OCI-LY1 (cell line): ENCODE measurements at regions not wholly inside any gene's neighbourhood (a gene's known extent, or its start where the extent isn't known, plus 50 kb on each side); places are given as distances from the start of the nearest gene placed in this dataset.

ENCODE experiments used
- CTCF ChIP-seq: fragments of 200-600 bp; sonication (generic), shearing (Covaris generic); IDR thresholded peaks from 2 replicates; pipeline ENCODE4 v1.5.1; 2017; ENCODE audit warnings: mild to moderate bottlenecking, antibody characterized with exemption, low read length, moderate library complexity, mixed read lengths
- EZH2 ChIP-seq: fragments of 200-600 bp; sonication (generic), shearing (Covaris generic); IDR thresholded peaks from 2 replicates; pipeline ENCODE4 v1.8.0; 2017; ENCODE audit warnings: borderline replicate concordance, mixed run types, mild to moderate bottlenecking, antibody characterized with exemption, low read length, moderate library complexity, mixed read lengths

GRCh38 chr15:62449638-62450037, 284.6 kb upstream of the C2CD4B start:
- TF ChIP-seq CTCF: no peak
- no peak for TF ChIP-seq EZH2
